NT2/D1 (cell line): ENCODE measurements at regions not wholly inside any gene's neighbourhood (a gene's known extent, or its start where the extent isn't known, plus 50 kb on each side); places are given as distances from the start of the nearest gene placed in this dataset.

Source experiments
- DNase-seq: peaks from one replicate; pipeline ENCODE4 v3.0.0-alpha.2; 2011; ENCODE audit warnings: low read depth, low spot score
- H3K27me3 ChIP-seq: 2 replicates; pipeline ENCODE4 v1.6.0; 2011; ENCODE audit warnings: mild to moderate bottlenecking; ENCODE audit not compliant: insufficient read length, insufficient read depth
- H3K36me3 ChIP-seq: 2 replicates; pipeline ENCODE4 v1.6.1; 2011; ENCODE audit warnings: mild to moderate bottlenecking, low read length, mixed read lengths; ENCODE audit not compliant: insufficient read depth, insufficient read length
- H3K4me1 ChIP-seq: 2 replicates; pipeline ENCODE4 v1.5.1; 2011; ENCODE audit not compliant: insufficient read depth, insufficient read length
- H3K4me3 ChIP-seq: 2 replicates; pipeline ENCODE4 v1.5.1; 2011; ENCODE audit warnings: low read depth; ENCODE audit not compliant: insufficient read length
- H3K9ac ChIP-seq: 2 replicates; pipeline ENCODE4 v1.6.0; 2011; ENCODE audit warnings: low read depth; ENCODE audit not compliant: insufficient read length
- H3K9me3 ChIP-seq: 2 replicates; pipeline ENCODE4 v1.5.1; 2011; ENCODE audit warnings: mild to moderate bottlenecking, low read length; ENCODE audit not compliant: insufficient read depth
- SUZ12 ChIP-seq: IDR thresholded peaks from 2 replicates; pipeline ENCODE4 v1.6.1; 2011; ENCODE audit not compliant: insufficient read length, insufficient read depth; ENCODE audit errors: extremely low read depth
- YY1 ChIP-seq: IDR thresholded peaks from 2 replicates; pipeline ENCODE4 v1.6.1; 2011; ENCODE audit not compliant: insufficient read length, insufficient read depth
- ZNF274 ChIP-seq: IDR thresholded peaks from 2 replicates; pipeline ENCODE4 v1.6.1; 2011; ENCODE audit warnings: mild to moderate bottlenecking, low read depth, low read length

DNA sequence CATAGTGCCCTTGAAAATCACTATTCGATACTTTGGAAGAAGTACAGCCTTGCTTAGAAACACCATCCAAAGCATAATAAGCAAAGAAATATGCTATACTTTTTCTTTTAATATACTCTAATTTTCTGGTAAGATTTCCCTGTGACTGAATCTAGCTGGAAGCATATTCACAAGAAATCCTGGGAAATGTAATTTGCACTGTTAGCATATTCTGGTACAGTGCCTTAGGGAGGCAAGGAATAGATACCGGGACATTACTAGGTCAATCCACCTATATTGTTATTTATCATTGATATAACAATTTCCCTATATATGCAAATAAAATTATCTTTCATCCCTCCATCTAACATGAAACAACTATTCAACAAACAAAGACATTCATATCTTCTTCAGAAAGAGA, 1131.3 kb upstream of the PRR20A start:
- no peak for DNase-seq
- H3K4me3 ChIP-seq = no peak overlapping the region
- H3K9me3 ChIP-seq = no peaks in the 10 kb centered on the region
- no peaks in the 10 kb centered on the region for H3K36me3 ChIP-seq
- TF ChIP-seq ZNF274 (no peak), YY1 (no peak), SUZ12 (no peak)
- no peaks in the 10 kb centered on the region for H3K27me3 ChIP-seq
- H3K4me1 ChIP-seq = no peaks in the 10 kb centered on the region
- H3K9ac ChIP-seq = no peak overlapping the region

GRCh38 chr13:56012644-56013043, 1128.1 kb upstream of the PRR20A start:
- H3K9ac ChIP-seq = no peak overlapping the region
- TF ChIP-seq SUZ12 (no peak), YY1 (no peak), ZNF274 (no peak)
- no peaks in the 10 kb centered on the region for H3K9me3 ChIP-seq
- no peak overlapping the region for H3K4me3 ChIP-seq
- DNase-seq = no peak
- no peaks in the 10 kb centered on the region for H3K27me3 ChIP-seq
- H3K36me3 ChIP-seq = no peaks in the 10 kb centered on the region
- no peaks in the 10 kb centered on the region for H3K4me1 ChIP-seq

DNA sequence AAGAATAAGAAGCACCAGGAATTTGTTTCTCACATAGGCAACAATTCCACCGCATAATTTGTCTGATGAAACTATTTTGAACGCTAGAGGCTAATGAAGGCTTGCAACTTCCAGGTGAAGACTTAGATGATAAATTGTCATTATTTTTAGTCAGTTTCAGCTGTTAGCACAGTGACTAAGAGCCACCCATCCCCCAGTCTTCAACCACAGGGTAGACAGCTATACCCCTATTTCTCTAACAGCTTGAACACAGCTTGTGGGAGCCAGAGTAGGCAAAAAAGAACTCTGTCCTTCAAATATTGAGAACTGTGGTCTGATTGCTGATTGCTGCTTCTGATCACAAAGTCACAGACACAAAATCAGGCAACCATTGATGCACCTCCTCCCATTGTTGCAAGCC, 1124.8 kb upstream of the PRR20A start:
- no peak for DNase-seq
- TF ChIP-seq YY1 (no peak), SUZ12 (no peak), ZNF274 (no peak)
- Histone ChIP-seq H3K4me3 (no peak overlapping the region), H3K9ac (no peak overlapping the region), H3K27me3 (no peaks in the 10 kb centered on the region), H3K4me1 (no peaks in the 10 kb centered on the region), H3K36me3 (no peaks in the 10 kb centered on the region), H3K9me3 (no peaks in the 10 kb centered on the region)

- H3K4me3 ChIP-seq = no peak overlapping the region
- no peaks in the 10 kb centered on the region for H3K36me3 ChIP-seq
- no peaks in the 10 kb centered on the region for H3K27me3 ChIP-seq
- H3K9me3 ChIP-seq = no peaks in the 10 kb centered on the region
- TF ChIP-seq YY1 = no peak
- TF ChIP-seq ZNF274 = no peak
- TF ChIP-seq SUZ12 = no peak
- H3K9ac ChIP-seq = no peak overlapping the region
- no peak for DNase-seq
- H3K4me1 ChIP-seq = no peaks in the 10 kb centered on the region
Observed at GRCh38 chr13:56019606-56020005, 1121.1 kb upstream of the PRR20A start.

DNA sequence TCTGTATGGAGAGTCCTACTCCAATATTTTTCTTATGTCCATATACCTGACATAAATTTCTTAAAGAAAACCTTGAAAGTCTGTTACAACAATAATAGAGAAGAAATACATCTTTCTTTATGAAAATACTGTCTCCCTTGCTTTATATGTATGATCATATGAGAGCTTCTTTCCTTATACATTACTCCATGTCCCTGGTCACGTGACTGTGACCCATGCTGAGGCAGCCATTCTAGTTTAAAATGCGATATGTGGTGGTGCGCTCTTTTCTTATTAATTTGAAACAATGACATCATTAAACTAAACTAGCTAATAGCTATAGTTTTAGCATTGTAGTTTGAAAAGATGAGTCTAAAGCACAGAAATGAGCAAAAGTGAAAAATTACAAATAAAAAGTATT, 1120.3 kb upstream of the PRR20A start:
- Histone ChIP-seq H3K4me3 (no peak overlapping the region), H3K36me3 (no peaks in the 10 kb centered on the region), H3K4me1 (no peaks in the 10 kb centered on the region), H3K9me3 (no peaks in the 10 kb centered on the region), H3K9ac (no peak overlapping the region), H3K27me3 (no peaks in the 10 kb centered on the region)
- TF ChIP-seq ZNF274 = no peak
- DNase-seq = no peak

DNA sequence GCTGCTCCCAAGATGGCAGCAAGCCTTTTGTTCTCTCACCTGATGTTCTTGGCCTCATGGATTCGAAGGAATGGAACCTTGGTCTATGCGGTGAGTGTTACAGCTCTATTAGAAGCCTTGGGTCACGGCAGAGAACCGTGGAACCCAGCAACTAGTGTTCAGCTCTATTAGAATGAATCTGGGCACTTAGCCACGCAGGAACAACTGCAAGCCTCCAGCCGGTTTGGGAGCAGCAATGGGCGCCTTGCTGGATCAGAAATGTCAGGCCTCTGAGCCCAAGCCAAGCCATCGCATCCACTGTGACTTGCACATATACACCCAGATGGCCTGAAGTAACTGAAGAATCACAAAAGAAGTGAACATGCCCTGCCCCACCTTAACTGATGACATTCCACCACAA, 1100.7 kb upstream of the PRR20A start:
- H3K9ac ChIP-seq = no peak overlapping the region
- no peak for DNase-seq
- no peaks in the 10 kb centered on the region for H3K27me3 ChIP-seq
- no peaks in the 10 kb centered on the region for H3K36me3 ChIP-seq
- H3K4me3 ChIP-seq = no peak overlapping the region
- H3K4me1 ChIP-seq = no peaks in the 10 kb centered on the region
- no peaks in the 10 kb centered on the region for H3K9me3 ChIP-seq
- TF ChIP-seq YY1 (no peak), ZNF274 (no peak), SUZ12 (no peak)

- no peaks in the 10 kb centered on the region for H3K36me3 ChIP-seq
- DNase-seq = no peak
- no peaks in the 10 kb centered on the region for H3K27me3 ChIP-seq
- no peak overlapping the region for H3K9ac ChIP-seq
- no peak overlapping the region for H3K4me3 ChIP-seq
- TF ChIP-seq SUZ12 = no peak
- TF ChIP-seq YY1 = no peak
- no peak for TF ChIP-seq ZNF274
- no peaks in the 10 kb centered on the region for H3K4me1 ChIP-seq
- H3K9me3 ChIP-seq = no peaks in the 10 kb centered on the region
Observed at GRCh38 chr13:56066321-56066720, 1074.4 kb upstream of the PRR20A start.

GRCh38 chr13:56102641-56103040, 1038.1 kb upstream of the PRR20A start:
- TF ChIP-seq SUZ12 (no peak), ZNF274 (no peak), YY1 (no peak)
- Histone ChIP-seq H3K9ac (no peak overlapping the region), H3K27me3 (no peaks in the 10 kb centered on the region), H3K9me3 (no peaks in the 10 kb centered on the region), H3K4me1 (no peaks in the 10 kb centered on the region), H3K4me3 (no peak overlapping the region), H3K36me3 (no peaks in the 10 kb centered on the region)
- DNase-seq = no peak
